Trophoblast cell (in vitro differentiated cells and primary cell): ENCODE measurements at regions not wholly inside any gene's neighbourhood (a gene's known extent, or its start where the extent isn't known, plus 50 kb on each side); places are given as distances from the start of the nearest gene placed in this dataset.
A peak's percentile ranks its signal among the peaks of the same experiment; 100 is the strongest.
"Not testable (repeated sequence)": the region's sequence is repeated elsewhere in the genome, so short reads cannot be mapped to it uniquely, and the experiment has no call there.

ENCODE experiments used
- DNase-seq, 2 donors: peaks; one replicate each; pipeline ENCODE4 v3.0.0-alpha.2; 2016
- H2AFZ ChIP-seq: 2 replicates; pipeline ENCODE4 v1.6.1; 2013; ENCODE audit warnings: low read length, moderate library complexity, mild to moderate bottlenecking; ENCODE audit not compliant: insufficient read depth, poor library complexity
- H2AK5ac ChIP-seq: 2 replicates; pipeline ENCODE4 v1.6.1; 2013; ENCODE audit warnings: mild to moderate bottlenecking, low read length
- H2BK120ac ChIP-seq: 2 replicates; pipeline ENCODE4 v1.6.1; 2013; ENCODE audit warnings: low read length, mild to moderate bottlenecking, moderate library complexity; ENCODE audit not compliant: insufficient read depth, poor library complexity
- H2BK12ac ChIP-seq: 2 replicates; pipeline ENCODE4 v1.6.1; 2013; ENCODE audit warnings: mild to moderate bottlenecking, low read length, moderate library complexity
- H2BK5ac ChIP-seq: 2 replicates; pipeline ENCODE4 v1.6.1; 2013; ENCODE audit warnings: low read length, low read depth, moderate library complexity, mild to moderate bottlenecking; ENCODE audit not compliant: poor library complexity
- H3K14ac ChIP-seq: 2 replicates; pipeline ENCODE4 v1.6.1; 2013; ENCODE audit warnings: mild to moderate bottlenecking, low read length
- H3K18ac ChIP-seq: 2 replicates; pipeline ENCODE4 v1.6.1; 2013; ENCODE audit warnings: mild to moderate bottlenecking, low read length
- H3K23ac ChIP-seq: 2 replicates; pipeline ENCODE4 v1.6.1; 2013; ENCODE audit warnings: low read length
- H3K27ac ChIP-seq: 2 replicates; pipeline ENCODE4 v1.5.1; 2013; ENCODE audit warnings: low read depth, mild to moderate bottlenecking, inconsistent platforms, low read length, moderate library complexity
- H3K27me3 ChIP-seq: 2 replicates; pipeline ENCODE4 v1.6.1; 2013; ENCODE audit warnings: inconsistent platforms, mild to moderate bottlenecking, low read length, moderate library complexity; ENCODE audit not compliant: insufficient read depth
- H3K36me3 ChIP-seq, 2 experiments: 1 replicate in 1 of 2; 2 replicates in 1 of 2; pipeline ENCODE4 v1.6.1; 2013; ENCODE audit warnings: low read length in 2 of 2, mild to moderate bottlenecking in 2 of 2, moderate library complexity in 1 of 2; ENCODE audit not compliant: insufficient read depth in 2 of 2, control insufficient read depth in 1 of 2
- H3K4ac ChIP-seq: 2 replicates; pipeline ENCODE4 v1.6.1; 2013; ENCODE audit warnings: low read depth, mild to moderate bottlenecking, low read length, moderate library complexity
- H3K4me1 ChIP-seq, 2 experiments: 1 replicate in 1 of 2; 2 replicates in 1 of 2; pipeline ENCODE4 v1.6.1; 2013; ENCODE audit warnings: low read length in 2 of 2, mild to moderate bottlenecking in 2 of 2, moderate library complexity in 1 of 2; ENCODE audit not compliant: insufficient read depth in 2 of 2, control insufficient read depth in 1 of 2
- H3K4me2 ChIP-seq: 2 replicates; pipeline ENCODE4 v1.6.1; 2013; ENCODE audit warnings: inconsistent platforms, mild to moderate bottlenecking, low read length, moderate library complexity
- H3K4me3 ChIP-seq: 2 replicates; pipeline ENCODE4 v1.5.1; 2013; ENCODE audit warnings: mild to moderate bottlenecking, low read depth, low read length, inconsistent platforms
- H3K79me1 ChIP-seq: one replicate; pipeline ENCODE4 v1.6.1; 2013; ENCODE audit warnings: low read length
- H3K79me2 ChIP-seq: 2 replicates; pipeline ENCODE4 v1.6.1; 2013; ENCODE audit warnings: low read length, mild to moderate bottlenecking; ENCODE audit not compliant: control insufficient read depth, insufficient read depth, poor library complexity
- H3K9ac ChIP-seq: 2 replicates; pipeline ENCODE4 v1.6.1; 2013; ENCODE audit warnings: mild to moderate bottlenecking, low read length
- H3K9me3 ChIP-seq: 2 replicates; pipeline ENCODE4 v1.6.1; 2013; ENCODE audit warnings: low read depth, mild to moderate bottlenecking, control low read depth, inconsistent platforms, low read length; ENCODE audit not compliant: insufficient read depth
- H4K12ac ChIP-seq: 2 replicates; pipeline ENCODE4 v1.6.1; 2013; ENCODE audit warnings: low read depth, mild to moderate bottlenecking, low read length, moderate library complexity
- H4K8ac ChIP-seq: 2 replicates; pipeline ENCODE4 v1.6.1; 2013; ENCODE audit warnings: low read depth, mild to moderate bottlenecking, low read length, moderate library complexity
- H4K91ac ChIP-seq: one replicate; pipeline ENCODE4 v1.6.1; 2013; ENCODE audit warnings: low read depth, mild to moderate bottlenecking, low read length, moderate library complexity
- WGBS: extraction: QIAGEN DNeasy Blood & Tissue Kit; methylation state at CpG from one replicate; pipeline ENCODE4 v1.1.7; 2013; ENCODE audit warnings: missing lambda C conversion rate; ENCODE audit not compliant: insufficient read length, insufficient coverage; ENCODE audit errors: extremely low coverage; 5-methylcytosine and 5-hydroxymethylcytosine counted together

DNA sequence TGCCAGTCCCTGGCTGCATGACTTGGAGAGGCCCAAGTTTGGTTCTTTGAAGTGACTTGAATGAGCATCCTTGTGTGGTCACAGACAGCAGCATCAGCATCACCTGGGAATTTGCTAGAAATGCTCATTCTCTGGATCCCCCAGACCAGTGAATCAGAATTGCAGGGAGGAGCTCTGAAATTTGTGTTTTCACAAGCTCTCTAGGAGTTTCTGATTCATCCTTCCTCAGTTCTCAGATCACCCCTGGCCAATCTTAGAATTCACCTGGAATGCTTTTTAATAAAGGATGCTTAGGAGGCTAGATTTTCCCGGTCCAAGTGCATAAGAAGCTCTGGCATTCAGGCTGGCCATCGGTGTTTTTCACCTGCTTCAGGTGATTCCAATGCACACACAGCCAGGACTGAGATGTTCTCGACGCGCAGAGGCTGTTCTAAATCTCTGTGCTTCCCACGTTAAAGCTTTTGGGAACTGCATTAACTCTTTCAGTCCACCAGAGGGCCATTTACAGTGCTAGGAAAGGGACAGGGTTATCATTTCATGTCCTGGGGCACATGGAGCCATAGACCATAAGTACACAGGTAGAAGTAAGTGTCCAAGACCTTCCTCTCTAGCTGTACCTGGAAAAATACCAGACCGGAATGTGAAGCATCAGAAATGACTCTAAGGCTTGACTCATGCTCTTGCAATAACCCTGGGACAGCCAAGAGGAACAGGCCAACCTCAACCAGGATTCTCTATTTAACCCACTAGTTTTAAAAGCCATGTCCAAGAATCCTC lies 85.7 kb upstream of the XYLT1 start:
- no peak overlapping the region for H3K4me2 ChIP-seq
- no peaks in the 10 kb centered on the region for H3K79me2 ChIP-seq
- peaks cover 6% of the 10 kb centered on the region for H3K79me1 ChIP-seq
- no peak overlapping the region for H3K23ac ChIP-seq
- no peaks in the 10 kb centered on the region for H3K36me3 ChIP-seq
- no peak overlapping the region for H3K18ac ChIP-seq
- no peak overlapping the region for H2BK120ac ChIP-seq
- H3K27ac ChIP-seq, result no peak overlapping the region
- no peaks in the 10 kb centered on the region for H3K27me3 ChIP-seq
- H2AFZ ChIP-seq, result no peak overlapping the region
- H2BK12ac ChIP-seq, result no peak overlapping the region
- H4K12ac ChIP-seq, result no peak overlapping the region
- H4K8ac ChIP-seq, result no peak overlapping the region
- no peak overlapping the region for H2BK5ac ChIP-seq
- no peak overlapping the region for H3K4ac ChIP-seq
- H4K91ac ChIP-seq, result no peak overlapping the region
- no peak overlapping the region for H2AK5ac ChIP-seq
- no peak overlapping the region for H3K9ac ChIP-seq
- H3K9me3 ChIP-seq, result no peaks in the 10 kb centered on the region
- WGBS, result no CpG with 5 or more reads among the region's 7 CpGs
- peak; percentile 81 to 86 for DNase-seq
- peaks cover 6 to 15% of the 10 kb centered on the region in 2 experiments for H3K4me1 ChIP-seq
- no peak overlapping the region for H3K14ac ChIP-seq
- no peak overlapping the region for H3K4me3 ChIP-seq

DNA sequence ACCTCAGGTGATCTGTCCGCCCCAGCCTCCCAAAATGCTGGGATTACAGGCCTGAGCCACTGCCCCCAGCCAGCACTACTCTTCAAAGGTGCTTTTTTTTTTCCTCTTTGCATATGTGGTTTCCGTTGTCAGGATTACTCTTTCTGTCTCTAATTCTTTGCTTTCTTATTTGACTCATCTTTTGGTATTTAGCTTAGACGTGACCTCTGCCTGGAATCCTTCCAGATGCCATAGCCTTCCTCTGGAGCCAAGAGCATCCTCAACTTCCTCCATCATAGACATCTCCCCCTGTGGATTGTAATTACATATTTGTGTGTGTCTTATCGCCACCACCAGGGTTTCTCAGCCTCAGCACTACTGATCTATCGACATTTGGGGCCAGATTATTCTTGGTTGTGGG lies 84.4 kb upstream of the XYLT1 start:
- no peak overlapping the region for H3K9ac ChIP-seq
- H3K4me2 ChIP-seq, result no peak overlapping the region
- no peaks in the 10 kb centered on the region for H3K9me3 ChIP-seq
- H3K23ac ChIP-seq, result no peak overlapping the region
- WGBS, result no CpG with 5 or more reads among the region's 5 CpGs
- H3K27ac ChIP-seq, result no peak overlapping the region
- DNase-seq, result peak; percentile 17 to 77
- H3K79me1 ChIP-seq, result peaks cover 3% of the 10 kb centered on the region
- no peak overlapping the region for H2BK12ac ChIP-seq
- H4K12ac ChIP-seq, result no peak overlapping the region
- no peak overlapping the region for H4K8ac ChIP-seq
- H2AK5ac ChIP-seq, result no peak overlapping the region
- H4K91ac ChIP-seq, result no peak overlapping the region
- H2BK120ac ChIP-seq, result no peak overlapping the region
- H3K4ac ChIP-seq, result no peak overlapping the region
- H3K27me3 ChIP-seq, result no peaks in the 10 kb centered on the region
- no peak overlapping the region for H2AFZ ChIP-seq
- H2BK5ac ChIP-seq, result no peak overlapping the region
- no peak overlapping the region for H3K14ac ChIP-seq
- H3K4me3 ChIP-seq, result no peak overlapping the region
- peaks cover 0 to 9% of the 10 kb centered on the region in 2 experiments for H3K4me1 ChIP-seq
- H3K18ac ChIP-seq, result no peak overlapping the region
- H3K79me2 ChIP-seq, result no peaks in the 10 kb centered on the region
- H3K36me3 ChIP-seq, result no peaks in the 10 kb centered on the region

- H3K9me3 ChIP-seq, result no peaks in the 10 kb centered on the region
These were observed 81.6 kb upstream of the XYLT1 start for GRCh38 chr16:17552351-17552750.

GRCh38 chr16:17551682-17552081 lies 80.9 kb upstream of the XYLT1 start:
- DNase-seq, result peak in 1 of 2 donors; percentile 13

More at GRCh38 chr16:17552351-17552750, 81.6 kb upstream of the XYLT1 start:
- no CpG with 5 or more reads among the region's 5 CpGs for WGBS
- H3K23ac ChIP-seq, result no peak overlapping the region
- H4K8ac ChIP-seq, result no peak overlapping the region
- no peak overlapping the region for H3K4me2 ChIP-seq
- no peak overlapping the region for H3K9ac ChIP-seq
- no peak overlapping the region for H4K12ac ChIP-seq
- H2BK5ac ChIP-seq, result no peak overlapping the region
- no peak overlapping the region for H3K4me3 ChIP-seq
- H3K36me3 ChIP-seq, result no peaks in the 10 kb centered on the region
- no peak overlapping the region for H3K27ac ChIP-seq
- no peak overlapping the region for H3K18ac ChIP-seq
- H3K4me1 ChIP-seq, result peaks cover 0 to 9% of the 10 kb centered on the region in 2 experiments
- no peak overlapping the region for H2AFZ ChIP-seq
- H3K14ac ChIP-seq, result no peak overlapping the region
- H2AK5ac ChIP-seq, result no peak overlapping the region
- H2BK120ac ChIP-seq, result no peak overlapping the region
- DNase-seq, result no peak
- no peaks in the 10 kb centered on the region for H3K79me2 ChIP-seq
- peak overlapping the region; percentile 57 for H4K91ac ChIP-seq
- H3K79me1 ChIP-seq, result peaks cover 2% of the 10 kb centered on the region
- H2BK12ac ChIP-seq, result no peak overlapping the region
- no peaks in the 10 kb centered on the region for H3K27me3 ChIP-seq
- H3K4ac ChIP-seq, result no peak overlapping the region

More at GRCh38 chr16:17551682-17552081, 80.9 kb upstream of the XYLT1 start:
- not testable (repeated sequence) for H3K79me1 ChIP-seq, H3K79me2 ChIP-seq, H3K23ac ChIP-seq, H3K4ac ChIP-seq, H3K4me3 ChIP-seq, H4K8ac ChIP-seq, H3K14ac ChIP-seq, H3K27me3 ChIP-seq, H2BK5ac ChIP-seq, H3K4me1 ChIP-seq, H3K27ac ChIP-seq, H2AFZ ChIP-seq, H4K12ac ChIP-seq, H3K9ac ChIP-seq, H2AK5ac ChIP-seq, H2BK12ac ChIP-seq, H2BK120ac ChIP-seq, H4K91ac ChIP-seq, H3K4me2 ChIP-seq, H3K36me3 ChIP-seq, H3K18ac ChIP-seq, H3K9me3 ChIP-seq
- WGBS, result no CpG with 5 or more reads among the region's 6 CpGs
